Neural progenitor cell (in vitro differentiated cells): ENCODE measurements at regions not wholly inside any gene's neighbourhood (a gene's known extent, or its start where the extent isn't known, plus 50 kb on each side); places are given as distances from the start of the nearest gene placed in this dataset.

Experiments
- DNase-seq: peaks from one replicate; pipeline ENCODE4 v3.0.0-alpha.2; 2016; ENCODE audit warnings: low spot score
- H2AFZ ChIP-seq: fragments of 200-600 bp; sonication (generic); replicated peaks from 2 replicates; pipeline ENCODE4 v1.6.1; 2016; ENCODE audit warnings: antibody characterized with exemption
- H3F3A ChIP-seq: fragments of 200-600 bp; sonication (generic); 2 replicates; pipeline ENCODE4 v1.6.1; 2016; ENCODE audit warnings: antibody characterized with exemption, low read depth
- H3K27ac ChIP-seq: fragments of 200-600 bp; sonication (generic); 2 replicates; pipeline ENCODE4 v1.5.1; 2016; ENCODE audit warnings: mild to moderate bottlenecking
- H3K27me3 ChIP-seq: fragments of 200-600 bp; sonication (generic); 2 replicates; pipeline ENCODE4 v1.6.1; 2016; ENCODE audit warnings: mild to moderate bottlenecking, moderate library complexity
- H3K36me3 ChIP-seq: fragments of 200-600 bp; sonication (generic); 2 replicates; pipeline ENCODE4 v1.5.1; 2016
- H3K4me1 ChIP-seq: fragments of 200-600 bp; sonication (generic); 2 replicates; pipeline ENCODE4 v1.6.1; 2016; ENCODE audit warnings: mixed run types
- H3K4me2 ChIP-seq: fragments of 200-600 bp; sonication (generic); 2 replicates; pipeline ENCODE4 v1.6.1; 2016
- H3K4me3 ChIP-seq: fragments of 200-600 bp; sonication (generic); 2 replicates; pipeline ENCODE4 v1.5.1; 2016
- H3K79me2 ChIP-seq: fragments of 200-600 bp; sonication (generic); 2 replicates; pipeline ENCODE4 v1.6.1; 2016; ENCODE audit warnings: low read depth
- H3K9ac ChIP-seq: fragments of 200-600 bp; sonication (generic); 2 replicates; pipeline ENCODE4 v1.6.1; 2016
- H3K9me3 ChIP-seq: fragments of 200-600 bp; sonication (generic); 2 replicates; pipeline ENCODE4 v1.5.1; 2016; ENCODE audit warnings: low read depth
- H4K20me1 ChIP-seq: fragments of 200-600 bp; sonication (generic); 2 replicates; pipeline ENCODE4 v1.6.1; 2016; ENCODE audit warnings: low read depth
- H3K27ac Mint-ChIP-seq: 3 replicates; pipeline ENCODE4 v1.8.0; 2021; ENCODE audit warnings: mixed read lengths
- H3K27me3 Mint-ChIP-seq: 2 replicates; pipeline ENCODE4 v1.8.0; 2022; ENCODE audit warnings: low read depth, mild to moderate bottlenecking, inconsistent platforms, moderate library complexity, mixed read lengths; ENCODE audit not compliant: insufficient read depth
- H3K36me3 Mint-ChIP-seq: 3 replicates; pipeline ENCODE4 v1.8.0; 2021; ENCODE audit warnings: mixed read lengths
- H3K4me1 Mint-ChIP-seq: 3 replicates; pipeline ENCODE4 v1.8.0; 2021; ENCODE audit warnings: mixed read lengths
- H3K4me3 Mint-ChIP-seq: 3 replicates; pipeline ENCODE4 v1.8.0; 2021; ENCODE audit warnings: mild to moderate bottlenecking, moderate library complexity, mixed read lengths
- H3K9me3 Mint-ChIP-seq: 3 replicates; pipeline ENCODE4 v1.8.0; 2020; ENCODE audit warnings: mixed read lengths
- EZH2 ChIP-seq: fragments of 200-600 bp; sonication (generic); IDR thresholded peaks from 2 replicates; pipeline ENCODE4 v1.6.1; 2017; ENCODE audit warnings: antibody characterized with exemption, mild to moderate bottlenecking, moderate library complexity
- EZH2phosphoT487 ChIP-seq: fragments of 200-600 bp; sonication (generic); IDR thresholded peaks from 2 replicates; pipeline ENCODE4 v1.6.1; 2017; ENCODE audit warnings: antibody characterized with exemption
- TF ChIP-seq, protein P1 (sequence below): fragments of 200-600 bp; sonication (generic); IDR thresholded peaks from 2 replicates; pipeline ENCODE4 v1.5.1; 2017; ENCODE audit warnings: antibody characterized with exemption, mild to moderate bottlenecking

DNA sequence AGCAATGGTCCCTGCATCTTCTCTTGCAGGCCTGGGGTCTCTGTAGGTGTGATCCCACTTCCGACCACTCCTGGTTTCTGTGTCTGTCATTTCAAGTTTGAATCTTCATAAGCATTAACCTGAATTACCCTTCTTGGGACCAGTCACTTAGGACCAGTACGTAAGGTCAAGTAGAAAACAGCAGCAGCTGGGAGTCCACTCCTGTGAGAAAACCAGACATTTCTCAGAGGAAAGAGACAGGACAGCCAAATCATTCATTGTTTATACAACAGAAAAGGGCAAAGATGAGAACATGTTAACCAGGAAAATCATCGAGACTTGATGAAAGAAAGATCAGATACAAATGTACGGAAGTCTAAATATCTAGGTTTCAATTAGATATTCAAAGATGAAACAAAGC, 163.0 kb downstream of the MREG start:
- Histone ChIP-seq H3K27me3 (no peaks in the 10 kb centered on the region), H3K9ac (no peak overlapping the region), H3K4me3 (no peak overlapping the region), H3K9me3 (no peaks in the 10 kb centered on the region), H3K36me3 (no peaks in the 10 kb centered on the region), H3K79me2 (no peaks in the 10 kb centered on the region), H4K20me1 (no peaks in the 10 kb centered on the region), H3K27ac (no peak overlapping the region), H2AFZ (no peak overlapping the region), H3K4me2 (no peak overlapping the region), H3F3A (no peaks in the 10 kb centered on the region), H3K4me1 (peaks cover 6% of the 10 kb centered on the region)
- TF ChIP-seq, protein P1, sequence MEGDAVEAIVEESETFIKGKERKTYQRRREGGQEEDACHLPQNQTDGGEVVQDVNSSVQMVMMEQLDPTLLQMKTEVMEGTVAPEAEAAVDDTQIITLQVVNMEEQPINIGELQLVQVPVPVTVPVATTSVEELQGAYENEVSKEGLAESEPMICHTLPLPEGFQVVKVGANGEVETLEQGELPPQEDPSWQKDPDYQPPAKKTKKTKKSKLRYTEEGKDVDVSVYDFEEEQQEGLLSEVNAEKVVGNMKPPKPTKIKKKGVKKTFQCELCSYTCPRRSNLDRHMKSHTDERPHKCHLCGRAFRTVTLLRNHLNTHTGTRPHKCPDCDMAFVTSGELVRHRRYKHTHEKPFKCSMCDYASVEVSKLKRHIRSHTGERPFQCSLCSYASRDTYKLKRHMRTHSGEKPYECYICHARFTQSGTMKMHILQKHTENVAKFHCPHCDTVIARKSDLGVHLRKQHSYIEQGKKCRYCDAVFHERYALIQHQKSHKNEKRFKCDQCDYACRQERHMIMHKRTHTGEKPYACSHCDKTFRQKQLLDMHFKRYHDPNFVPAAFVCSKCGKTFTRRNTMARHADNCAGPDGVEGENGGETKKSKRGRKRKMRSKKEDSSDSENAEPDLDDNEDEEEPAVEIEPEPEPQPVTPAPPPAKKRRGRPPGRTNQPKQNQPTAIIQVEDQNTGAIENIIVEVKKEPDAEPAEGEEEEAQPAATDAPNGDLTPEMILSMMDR: no peak
- TF ChIP-seq EZH2phosphoT487: no peak
- no peak for TF ChIP-seq EZH2
- H3K27me3 Mint-ChIP-seq: peaks cover 3% of the 10 kb centered on the region
- peaks cover 6% of the 10 kb centered on the region for H3K9me3 Mint-ChIP-seq
- DNase-seq: no peak
- H3K4me1 Mint-ChIP-seq: no peaks in the 10 kb centered on the region
- no peak overlapping the region for H3K27ac Mint-ChIP-seq
- H3K4me3 Mint-ChIP-seq: no peak overlapping the region
- no peaks in the 10 kb centered on the region for H3K36me3 Mint-ChIP-seq

GRCh38 chr2:215849771-215850170, 163.6 kb downstream of the MREG start:
- H3K4me2 ChIP-seq: no peak overlapping the region
- TF ChIP-seq EZH2phosphoT487: no peak
- no peak for TF ChIP-seq EZH2
- TF ChIP-seq, protein P1: no peak
- H3K27me3 ChIP-seq: no peaks in the 10 kb centered on the region
- no peak overlapping the region for H3K9ac ChIP-seq
- H3K27me3 Mint-ChIP-seq: peaks cover 3% of the 10 kb centered on the region
- no peak for DNase-seq
- H3K27ac ChIP-seq: no peak overlapping the region
- H3K4me3 ChIP-seq: no peak overlapping the region
- no peaks in the 10 kb centered on the region for H3K36me3 Mint-ChIP-seq
- no peaks in the 10 kb centered on the region for H3K79me2 ChIP-seq
- no peak overlapping the region for H2AFZ ChIP-seq
- no peaks in the 10 kb centered on the region for H3K9me3 ChIP-seq
- H3K9me3 Mint-ChIP-seq: peaks cover 6% of the 10 kb centered on the region
- H3K36me3 ChIP-seq: no peaks in the 10 kb centered on the region
- no peak overlapping the region for H3K27ac Mint-ChIP-seq
- no peaks in the 10 kb centered on the region for H4K20me1 ChIP-seq
- peaks cover 6% of the 10 kb centered on the region for H3K4me1 ChIP-seq
- H3F3A ChIP-seq: no peaks in the 10 kb centered on the region
- H3K4me1 Mint-ChIP-seq: no peaks in the 10 kb centered on the region
- no peak overlapping the region for H3K4me3 Mint-ChIP-seq

- peaks cover 1% of the 10 kb centered on the region for H3K9me3 Mint-ChIP-seq
- H3K27me3 ChIP-seq: no peaks in the 10 kb centered on the region
- no peaks in the 10 kb centered on the region for H4K20me1 ChIP-seq
- no peak overlapping the region for H3K9ac ChIP-seq
- H3F3A ChIP-seq: no peaks in the 10 kb centered on the region
- no peak overlapping the region for H3K4me2 ChIP-seq
- H3K27me3 Mint-ChIP-seq: peaks cover 3% of the 10 kb centered on the region
- H3K27ac ChIP-seq: no peak overlapping the region
- H3K4me3 ChIP-seq: no peak overlapping the region
- H3K27ac Mint-ChIP-seq: no peak overlapping the region
- H2AFZ ChIP-seq: no peak overlapping the region
- no peaks in the 10 kb centered on the region for H3K9me3 ChIP-seq
- no peaks in the 10 kb centered on the region for H3K79me2 ChIP-seq
- no peaks in the 10 kb centered on the region for H3K36me3 Mint-ChIP-seq
- H3K36me3 ChIP-seq: no peaks in the 10 kb centered on the region
- no peaks in the 10 kb centered on the region for H3K4me1 Mint-ChIP-seq
- peaks cover 6% of the 10 kb centered on the region for H3K4me1 ChIP-seq
- TF ChIP-seq EZH2: no peak
- TF ChIP-seq, protein P1: no peak
- TF ChIP-seq EZH2phosphoT487: no peak
- H3K4me3 Mint-ChIP-seq: no peak overlapping the region
- DNase-seq: no peak
These were observed 164.7 kb downstream of the MREG start for GRCh38 chr2:215848698-215849097.
